H1 (cell line): ENCODE measurements at regions not wholly inside any gene's neighbourhood (a gene's known extent, or its start where the extent isn't known, plus 50 kb on each side); places are given as distances from the start of the nearest gene placed in this dataset.

Source experiments
- CTCF ChIA-PET: fragments of 300-600 bp; sonication (Branson Sonifier 250); formaldehyde crosslinking; loops from one replicate; lab custom pipeline; 2021; ENCODE audit not compliant: partially characterized antibody; lab: Charles Lee
- POLR2A ChIA-PET: fragments of 300-600 bp; sonication (Branson Sonifier 250); formaldehyde crosslinking; loops from one replicate; lab custom pipeline; 2021; ENCODE audit warnings: inconsistent platforms; ENCODE audit not compliant: partially characterized antibody; lab: Charles Lee
- DNase-seq, 2 experiments: peaks; one replicate each; pipeline versions ENCODE4 v3.0.0 to v3.0.0-alpha.2; 2010 to 2022; ENCODE audit warnings: low spot score in 2 of 2, low read depth in 1 of 2, mixed read lengths in 1 of 2
- FAIRE-seq: peaks from 2 replicates; lab custom pipeline; 2011; peaks lifted over from hg19 to GRCh38; lab: Jason Lieb, UNC
- H2AFZ ChIP-seq: 2 replicates; pipeline ENCODE4 v1.8.1; 2012; ENCODE audit warnings: low read length, inconsistent platforms
- H2AK5ac ChIP-seq: 2 replicates; pipeline ENCODE4 v1.6.1; 2013; ENCODE audit warnings: low read depth, low read length
- H2BK120ac ChIP-seq: replicated peaks from 2 replicates; pipeline ENCODE3; 2013; ENCODE audit warnings: low read depth, low read length, inconsistent platforms
- H2BK12ac ChIP-seq: 2 replicates; pipeline ENCODE4 v1.6.1; 2013; ENCODE audit warnings: low read depth, low read length
- H2BK15ac ChIP-seq: 2 replicates; pipeline ENCODE4 v1.6.1; 2013; ENCODE audit warnings: low read length
- H2BK20ac ChIP-seq: 2 replicates; pipeline ENCODE4 v1.6.1; 2013; ENCODE audit warnings: low read length
- H2BK5ac ChIP-seq: 2 replicates; pipeline ENCODE4 v1.6.1; 2013; ENCODE audit warnings: low read depth, low read length
- H3K14ac ChIP-seq: 2 replicates; pipeline ENCODE4 v1.6.1; 2013; ENCODE audit warnings: inconsistent platforms; ENCODE audit not compliant: insufficient read length
- H3K18ac ChIP-seq: 2 replicates; pipeline ENCODE4 v1.6.1; 2013; ENCODE audit warnings: low read length; ENCODE audit errors: extremely low read depth
- H3K23ac ChIP-seq: 2 replicates; pipeline ENCODE4 v1.6.1; 2013; ENCODE audit warnings: inconsistent platforms; ENCODE audit not compliant: insufficient read length
- H3K23me2 ChIP-seq: 2 replicates; pipeline ENCODE4 v1.6.1; 2013; ENCODE audit warnings: low read depth, low read length
- H3K27ac ChIP-seq: 2 replicates; pipeline ENCODE4 v1.6.1; 2011; ENCODE audit warnings: low read depth, low read length, inconsistent platforms
- H3K27me3 ChIP-seq, 4 experiments: replicated peaks in 1 of 4; 1 replicate in 1 of 4; 2 replicates in 3 of 4; pipeline versions ENCODE4 v1.6.1 to v1.8.1; 2011 to 2013; ENCODE audit warnings: low read length in 3 of 4, mild to moderate bottlenecking in 3 of 4, inconsistent platforms in 2 of 4, mixed read lengths in 2 of 4, moderate library complexity in 1 of 4; ENCODE audit not compliant: control insufficient read depth in 3 of 4, insufficient read depth in 3 of 4; ENCODE audit errors: extremely low read depth in 1 of 4
- H3K36me3 ChIP-seq, 4 experiments: 2 replicates each; pipeline versions ENCODE4 v1.6.1 to v1.8.1; 2011 to 2013; ENCODE audit warnings: mild to moderate bottlenecking in 4 of 4, low read length in 3 of 4, moderate library complexity in 2 of 4, control low read depth in 1 of 4, inconsistent platforms in 1 of 4; ENCODE audit not compliant: insufficient read depth in 4 of 4, control insufficient read depth in 2 of 4
- H3K4ac ChIP-seq: replicated peaks from 2 replicates; pipeline ENCODE3; 2013; ENCODE audit warnings: low read length, low read depth, mixed read lengths, inconsistent platforms; ENCODE audit not compliant: insufficient read length
- H3K4me1 ChIP-seq, 4 experiments: replicated peaks in 1 of 4; 1 replicate in 1 of 4; 2 replicates in 3 of 4; pipeline versions ENCODE4 v1.6.1 to v1.8.1; 2011 to 2013; ENCODE audit warnings: low read length in 3 of 4, inconsistent platforms in 2 of 4, mixed read lengths in 1 of 4; ENCODE audit not compliant: insufficient read depth in 4 of 4, control insufficient read depth in 3 of 4
- H3K4me2 ChIP-seq, 2 experiments: 2 replicates each; pipeline versions ENCODE4 v1.6.1 to v1.8.1; 2011 to 2013; ENCODE audit warnings: low read depth in 2 of 2, low read length in 2 of 2, control low read depth in 1 of 2, inconsistent platforms in 1 of 2, mild to moderate bottlenecking in 1 of 2; ENCODE audit not compliant: insufficient read depth in 1 of 2
- H3K4me3 ChIP-seq, 4 experiments: fragments of 200-600, 300-600 bp in 1 of 4; sonication (generic), shearing (Covaris generic), sonication (Bioruptor Twin) in 1 of 4; 2 replicates each; pipeline versions ENCODE4 v1.5.1 to v1.8.1; 2011 to 2016; ENCODE audit warnings: low read length in 4 of 4, low read depth in 3 of 4, control low read depth in 2 of 4, inconsistent platforms in 2 of 4, mild to moderate bottlenecking in 2 of 4, mixed read lengths in 1 of 4, moderate library complexity in 1 of 4; ENCODE audit not compliant: insufficient read depth in 2 of 4; ENCODE audit errors: extremely low read depth in 1 of 4
- H3K56ac ChIP-seq: replicated peaks from 2 replicates; pipeline ENCODE3; 2013; ENCODE audit warnings: low read depth, mild to moderate bottlenecking, mixed read lengths, low read length, inconsistent platforms; ENCODE audit not compliant: insufficient read length
- H3K79me1 ChIP-seq: 2 replicates; pipeline ENCODE4 v1.6.1; 2013; ENCODE audit warnings: low read depth, low read length, control low read depth
- H3K79me2 ChIP-seq, 2 experiments: 2 replicates each; pipeline versions ENCODE4 v1.6.1 to v1.8.1; 2012 to 2013; ENCODE audit warnings: low read length in 2 of 2, mild to moderate bottlenecking in 2 of 2, inconsistent platforms in 1 of 2; ENCODE audit not compliant: insufficient read depth in 2 of 2, control insufficient read depth in 1 of 2
- H3K9ac ChIP-seq, 4 experiments: replicated peaks in 1 of 4; 1 replicate in 1 of 4; 2 replicates in 3 of 4; pipeline versions ENCODE4 v1.6.1 to v1.8.1; 2011 to 2013; ENCODE audit warnings: low read depth in 3 of 4, low read length in 3 of 4, control low read depth in 2 of 4, mild to moderate bottlenecking in 2 of 4, moderate library complexity in 2 of 4, inconsistent platforms in 1 of 4; ENCODE audit errors: extremely low read depth in 1 of 4
- H3K9me3 ChIP-seq, 2 experiments: 2 replicates each; pipeline versions ENCODE4 v1.6.1 to v1.8.1; 2012 to 2013; ENCODE audit warnings: mild to moderate bottlenecking in 2 of 2, moderate library complexity in 2 of 2, control low read depth in 1 of 2, inconsistent platforms in 1 of 2, low read depth in 1 of 2, low read length in 1 of 2, mixed read lengths in 1 of 2; ENCODE audit not compliant: insufficient read depth in 2 of 2
- H4K20me1 ChIP-seq, 2 experiments: replicated peaks in 1 of 2; 2 replicates each; pipeline versions ENCODE3 to v1.8.1; 2011 to 2013; ENCODE audit warnings: inconsistent platforms in 2 of 2, low read length in 2 of 2, mild to moderate bottlenecking in 1 of 2; ENCODE audit not compliant: insufficient read depth in 2 of 2, control insufficient read depth in 1 of 2
- H4K5ac ChIP-seq: 2 replicates; pipeline ENCODE4 v1.6.1; 2013; ENCODE audit warnings: low read length, low read depth, mixed read lengths, inconsistent platforms; ENCODE audit not compliant: insufficient read length
- H4K8ac ChIP-seq: 2 replicates; pipeline ENCODE4 v1.8.0; 2013; ENCODE audit warnings: mild to moderate bottlenecking, moderate library complexity, low read length, inconsistent platforms; ENCODE audit not compliant: insufficient read depth; ENCODE audit errors: extremely low read depth
- H4K91ac ChIP-seq: replicated peaks from 2 replicates; pipeline ENCODE3; 2013; ENCODE audit warnings: low read length, mixed read lengths, inconsistent platforms; ENCODE audit not compliant: insufficient read length
- CBX5 ChIP-seq: fragments of 300-800, 300-1000 bp; sonication (generic); IDR thresholded peaks from 2 replicates; pipeline ENCODE4 v1.7.1; 2016; ENCODE audit warnings: antibody characterized with exemption, low read length, low read depth
- SUZ12 ChIP-seq: fragments of 200-600 bp; sonication (generic); IDR thresholded peaks from 2 replicates; pipeline ENCODE4 v1.6.1; 2012; ENCODE audit warnings: mild to moderate bottlenecking, inconsistent platforms, low read length, moderate library complexity, mixed read lengths
- TBP ChIP-seq: IDR thresholded peaks from 2 replicates; pipeline ENCODE4 v1.6.1; 2011; ENCODE audit warnings: low read depth, low read length, improper control_type of control experiment
- WGBS, 2 experiments: shearing (Covaris generic) in 1 of 2; methylation state at CpG; one replicate each; pipeline versions ENCODE4 v1.1.6 to v1.1.7; 2013 to 2015; ENCODE audit warnings: low lambda C conversion rate in 2 of 2, mixed read lengths in 2 of 2, inconsistent platforms in 1 of 2, low coverage in 1 of 2, missing lambda C conversion rate in 1 of 2; ENCODE audit not compliant: insufficient replicate concordance in 2 of 2, insufficient coverage in 1 of 2, insufficient read length in 1 of 2; ENCODE audit errors: extremely low coverage in 1 of 2, missing lambda C conversion rate in 1 of 2; 5-methylcytosine and 5-hydroxymethylcytosine counted together
- TF ChIP-seq, protein P1 (sequence below): IDR thresholded peaks from 2 replicates; pipeline ENCODE4 v1.6.1; 2012; ENCODE audit warnings: inconsistent platforms
- TF ChIP-seq, protein P2 (sequence below): IDR thresholded peaks from 2 replicates; pipeline ENCODE4 v1.6.1; 2012; ENCODE audit warnings: inconsistent platforms
- TF ChIP-seq, protein P3 (sequence below): IDR thresholded peaks from 2 replicates; pipeline ENCODE4 v1.6.1; 2011; ENCODE audit warnings: low read depth, mild to moderate bottlenecking, low read length; ENCODE audit not compliant: insufficient read depth

DNA sequence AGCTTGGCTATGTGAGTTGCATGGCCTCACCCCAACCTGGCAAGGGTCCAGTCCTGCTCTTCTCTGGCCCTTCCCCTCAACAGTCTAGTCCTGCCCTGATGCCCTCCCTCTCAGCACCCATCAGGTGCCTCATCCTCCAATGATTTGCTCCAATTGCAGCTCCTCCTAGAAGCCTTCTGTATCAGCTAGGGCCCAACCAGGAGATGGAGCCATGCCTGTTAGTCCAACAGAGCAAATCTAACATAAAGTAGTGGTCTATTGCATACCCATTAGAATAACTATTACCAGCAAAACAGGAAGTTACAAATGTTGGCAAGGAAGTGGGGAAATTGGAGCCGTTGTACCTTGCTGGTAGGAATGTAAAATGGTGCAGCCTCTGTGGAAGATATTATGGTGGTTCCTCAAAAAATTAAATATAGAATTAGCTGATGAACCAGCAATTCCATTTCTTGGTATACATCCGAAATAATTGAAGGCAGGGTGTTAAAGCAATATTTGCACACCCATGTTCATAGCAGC lies 163.5 kb downstream of the VRK1 start:
- Histone ChIP-seq H3K9ac (no peak overlapping the region), H2BK120ac (no peak overlapping the region), H2AK5ac (no peak overlapping the region), H2BK20ac (no peak overlapping the region), H4K5ac (no peak overlapping the region), H3K4me1 (no peaks in the 10 kb centered on the region), H3K9me3 (peaks cover 0 to 2% of the 10 kb centered on the region in 2 experiments; a peak in 1 of 4 replicates), H3K4ac (no peak overlapping the region), H3K23ac (no peak overlapping the region), H3K18ac (no peak overlapping the region), H3K4me2 (no peak overlapping the region), H2BK12ac (no peak overlapping the region), H3K4me3 (no peak overlapping the region), H2AFZ (no peak overlapping the region), H3K27ac (no peak overlapping the region), H4K20me1 (no peaks in the 10 kb centered on the region), H2BK5ac (no peak overlapping the region), H4K91ac (no peak overlapping the region), H3K79me1 (no peaks in the 10 kb centered on the region), H3K56ac (no peak overlapping the region), H3K23me2 (no peaks in the 10 kb centered on the region), H2BK15ac (no peak overlapping the region), H4K8ac (no peak overlapping the region), H3K14ac (no peak overlapping the region), H3K79me2 (no peaks in the 10 kb centered on the region), H3K36me3 (no peaks in the 10 kb centered on the region), H3K27me3 (no peaks in the 10 kb centered on the region)
- DNase-seq (no peak), FAIRE-seq (no peak)
- ChIA-PET POLR2A (no interaction called here), CTCF (interaction anchor here (0.6 to 1.4 kb wide), 3 partner anchors 13 to 530 kb away, joined by 3 read pairs; no protein-coding TSS in a partner anchor)
- WGBS, 2 experiments = 83% methylated on average over 2 of the region's 2 CpGs; no CpG with 5 or more reads in 1 of the 2 experiments
- TF ChIP-seq TBP (no peak), SUZ12 (no peak), CBX5 (no peak)
- TF ChIP-seq, protein P1, sequence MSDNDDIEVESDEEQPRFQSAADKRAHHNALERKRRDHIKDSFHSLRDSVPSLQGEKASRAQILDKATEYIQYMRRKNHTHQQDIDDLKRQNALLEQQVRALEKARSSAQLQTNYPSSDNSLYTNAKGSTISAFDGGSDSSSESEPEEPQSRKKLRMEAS = no peak
- TF ChIP-seq, protein P2, sequence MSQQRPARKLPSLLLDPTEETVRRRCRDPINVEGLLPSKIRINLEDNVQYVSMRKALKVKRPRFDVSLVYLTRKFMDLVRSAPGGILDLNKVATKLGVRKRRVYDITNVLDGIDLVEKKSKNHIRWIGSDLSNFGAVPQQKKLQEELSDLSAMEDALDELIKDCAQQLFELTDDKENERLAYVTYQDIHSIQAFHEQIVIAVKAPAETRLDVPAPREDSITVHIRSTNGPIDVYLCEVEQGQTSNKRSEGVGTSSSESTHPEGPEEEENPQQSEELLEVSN = no peak
- TF ChIP-seq, protein P3, sequence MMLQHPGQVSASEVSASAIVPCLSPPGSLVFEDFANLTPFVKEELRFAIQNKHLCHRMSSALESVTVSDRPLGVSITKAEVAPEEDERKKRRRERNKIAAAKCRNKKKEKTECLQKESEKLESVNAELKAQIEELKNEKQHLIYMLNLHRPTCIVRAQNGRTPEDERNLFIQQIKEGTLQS = no peak
